CD4-positive, CD25-positive, alpha-beta regulatory T cell (primary cell): ENCODE measurements at regions not wholly inside any gene's neighbourhood (a gene's known extent, or its start where the extent isn't known, plus 50 kb on each side); places are given as distances from the start of the nearest gene placed in this dataset.
"Not testable (repeated sequence)": the region's sequence is repeated elsewhere in the genome, so short reads cannot be mapped to it uniquely, and the experiment has no call there.

ENCODE experiments used
- ATAC-seq, 2 donors: fragments of 150-1000 bp; cut with Tn5 transposase; one replicate each; pipeline ENCODE4 v1.10.0; 2021; ENCODE audit warnings: low read depth in 2 of 2, moderate number of reproducible peaks in 2 of 2, moderate library complexity in 1 of 2
- DNase-seq, 3 donors: peaks; one replicate each; pipeline versions ENCODE4 v3.0.0 to v3.0.0-alpha.2; 2012 to 2022; ENCODE audit warnings: mixed read lengths in 1 of 3
- H3K27ac ChIP-seq: one replicate; pipeline ENCODE4 v1.7.0; 2013; ENCODE audit warnings: mild to moderate bottlenecking, low read length; ENCODE audit not compliant: insufficient read depth, poor library complexity, severe bottlenecking
- H3K27me3 ChIP-seq: one replicate; pipeline ENCODE4 v1.7.0; 2013; ENCODE audit warnings: low read length; ENCODE audit not compliant: control insufficient read depth, insufficient read depth
- H3K36me3 ChIP-seq: one replicate; pipeline ENCODE4 v1.7.0; 2013; ENCODE audit warnings: mild to moderate bottlenecking, low read length, moderate library complexity; ENCODE audit not compliant: control insufficient read depth, insufficient read depth
- H3K4me1 ChIP-seq: 2 replicates; pipeline ENCODE4 v1.7.0; 2013; ENCODE audit warnings: mild to moderate bottlenecking, low read length; ENCODE audit not compliant: insufficient read depth, control insufficient read depth, poor library complexity, severe bottlenecking
- H3K4me3 ChIP-seq: one replicate; pipeline ENCODE4 v1.7.0; 2013; ENCODE audit warnings: low read depth, mild to moderate bottlenecking, low read length, moderate library complexity
- H3K9me3 ChIP-seq, 2 experiments: 1 replicate in 1 of 2; 2 replicates in 1 of 2; pipeline ENCODE4 v1.7.0; 2013; ENCODE audit warnings: low read length in 2 of 2, mild to moderate bottlenecking in 1 of 2, moderate library complexity in 1 of 2; ENCODE audit not compliant: control insufficient read depth in 2 of 2
- H3K27ac Mint-ChIP-seq, 3 donors: one replicate each; pipeline ENCODE4 v1.8.0; 2020 to 2022; ENCODE audit warnings: mild to moderate bottlenecking in 3 of 3, mixed read lengths in 3 of 3, moderate library complexity in 2 of 3
- H3K27me3 Mint-ChIP-seq: one replicate; pipeline ENCODE4 v1.8.0; 2022; ENCODE audit warnings: mild to moderate bottlenecking, mixed read lengths
- H3K36me3 Mint-ChIP-seq: one replicate; pipeline ENCODE4 v1.8.0; 2020; ENCODE audit warnings: mixed read lengths
- H3K4me1 Mint-ChIP-seq, 4 donors: one replicate each; pipeline ENCODE4 v1.8.0; 2020 to 2022; ENCODE audit warnings: mixed read lengths in 4 of 4, mild to moderate bottlenecking in 1 of 4
- H3K4me3 Mint-ChIP-seq, 4 donors: one replicate each; pipeline ENCODE4 v1.8.0; 2020 to 2022; ENCODE audit warnings: mild to moderate bottlenecking in 4 of 4, mixed read lengths in 4 of 4, moderate library complexity in 3 of 4
- H3K9me3 Mint-ChIP-seq, 7 donors: one replicate each; pipeline ENCODE4 v1.8.0; 2020 to 2022; ENCODE audit warnings: mixed read lengths in 7 of 7, mild to moderate bottlenecking in 3 of 7, moderate library complexity in 2 of 7

DNA sequence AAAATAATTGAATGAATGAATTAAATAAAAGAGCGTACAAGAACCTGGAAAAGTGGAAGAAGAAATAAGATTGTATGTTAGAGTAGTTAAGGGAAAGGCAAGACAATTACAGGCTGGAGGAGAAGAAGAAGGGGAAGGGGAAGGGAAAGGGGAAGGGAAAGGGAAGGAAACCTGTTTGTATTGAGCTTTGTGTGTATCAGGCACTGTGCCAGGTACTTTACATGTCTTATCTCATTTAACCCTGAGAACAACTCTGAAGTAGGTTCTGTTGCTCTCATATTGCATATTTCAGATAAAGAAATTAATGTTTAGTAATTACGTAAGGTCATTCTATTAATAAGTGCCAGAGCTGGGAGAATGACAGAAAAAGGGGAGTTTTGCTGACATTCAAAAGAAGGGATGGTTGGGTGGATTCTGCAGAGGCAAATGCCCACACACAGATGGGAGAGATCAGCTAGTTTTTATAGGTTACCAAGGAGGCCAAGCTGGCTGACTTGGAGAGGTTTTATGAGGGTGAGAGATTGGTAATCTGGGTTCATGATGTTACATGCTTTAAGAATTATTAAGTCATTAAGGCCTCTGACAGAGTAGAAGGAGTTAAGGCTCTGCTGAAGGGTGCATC lies 92.3 kb upstream of the LCORL start:
- ATAC-seq (no peak), DNase-seq (no peak)
- H3K36me3 Mint-ChIP-seq, result no peaks in the 10 kb centered on the region
- no peaks in the 10 kb centered on the region for H3K27me3 Mint-ChIP-seq
- H3K9me3 ChIP-seq, result no peaks in the 10 kb centered on the region
- H3K27ac Mint-ChIP-seq, result no peak overlapping the region
- H3K4me1 ChIP-seq, result no peaks in the 10 kb centered on the region
- no peaks in the 10 kb centered on the region for H3K4me1 Mint-ChIP-seq
- H3K9me3 Mint-ChIP-seq, result peaks cover 0 to 1% (median 0%) of the 10 kb centered on the region in 7 donors
- H3K36me3 ChIP-seq, result no peaks in the 10 kb centered on the region
- no peak overlapping the region for H3K27ac ChIP-seq
- H3K27me3 ChIP-seq, result peaks cover 7% of the 10 kb centered on the region
- no peak overlapping the region for H3K4me3 Mint-ChIP-seq
- no peak overlapping the region for H3K4me3 ChIP-seq

- Mint-ChIP-seq H3K36me3 (no peaks in the 10 kb centered on the region), H3K4me3 (no peak overlapping the region), H3K27me3 (no peaks in the 10 kb centered on the region), H3K27ac (no peak overlapping the region), H3K9me3 (peaks cover 0 to under 1% (median 0%) of the 10 kb centered on the region in 7 donors), H3K4me1 (no peaks in the 10 kb centered on the region)
- no peaks in the 10 kb centered on the region for H3K9me3 ChIP-seq
- no peak overlapping the region for H3K4me3 ChIP-seq
- H3K4me1 ChIP-seq, result no peaks in the 10 kb centered on the region
- H3K36me3 ChIP-seq, result no peaks in the 10 kb centered on the region
- DNase-seq (no peak), ATAC-seq (no peak)
- H3K27ac ChIP-seq, result no peak overlapping the region
- H3K27me3 ChIP-seq, result peaks cover 3% of the 10 kb centered on the region
Measured at GRCh38 chr4:18111081-18111480, 89.5 kb upstream of the LCORL start.

GRCh38 chr4:18110099-18110498 lies 88.5 kb upstream of the LCORL start:
- DNase-seq (no peak), ATAC-seq (no peak)
- Histone ChIP-seq H3K36me3 (no peaks in the 10 kb centered on the region), H3K9me3 (no peaks in the 10 kb centered on the region), H3K4me1 (no peaks in the 10 kb centered on the region), H3K27ac (no peak overlapping the region), H3K27me3 (peaks cover 3% of the 10 kb centered on the region), H3K4me3 (no peak overlapping the region)
- Mint-ChIP-seq H3K4me3 (no peak overlapping the region), H3K27me3 (no peaks in the 10 kb centered on the region), H3K36me3 (no peaks in the 10 kb centered on the region), H3K27ac (no peak overlapping the region), H3K9me3 (peaks cover 0 to 3% (median 0%) of the 10 kb centered on the region in 7 donors), H3K4me1 (no peaks in the 10 kb centered on the region)

DNA sequence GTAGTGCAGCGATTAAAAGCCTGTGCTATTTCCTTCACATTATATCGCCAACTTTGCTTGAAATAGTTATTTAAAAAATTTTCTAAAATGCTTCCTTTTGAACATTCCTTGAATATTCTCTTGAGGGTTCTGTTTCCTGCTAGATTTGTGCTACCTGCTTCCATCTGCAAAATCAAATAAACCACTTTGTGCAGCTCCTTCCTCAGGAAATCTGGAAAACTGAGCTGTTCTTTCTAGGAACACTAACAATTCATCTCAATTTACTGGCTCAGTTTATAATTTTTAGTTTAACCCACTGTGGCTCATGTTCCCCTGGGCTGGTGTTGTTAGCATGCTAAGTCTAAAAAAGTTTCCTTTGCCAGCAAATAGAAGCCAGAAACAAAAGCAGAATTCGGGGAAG lies 88.1 kb upstream of the LCORL start:
- peaks cover 3% of the 10 kb centered on the region for H3K27me3 ChIP-seq
- Mint-ChIP-seq H3K27me3 (no peaks in the 10 kb centered on the region), H3K27ac (no peak overlapping the region), H3K36me3 (no peaks in the 10 kb centered on the region), H3K4me1 (no peaks in the 10 kb centered on the region), H3K4me3 (no peak overlapping the region), H3K9me3 (peaks cover 0 to 3% (median 0%) of the 10 kb centered on the region in 7 donors)
- no peak overlapping the region for H3K27ac ChIP-seq
- H3K4me3 ChIP-seq, result no peak overlapping the region
- no peaks in the 10 kb centered on the region for H3K4me1 ChIP-seq
- H3K36me3 ChIP-seq, result no peaks in the 10 kb centered on the region
- ATAC-seq (no peak), DNase-seq (no peak)
- no peaks in the 10 kb centered on the region for H3K9me3 ChIP-seq

DNA sequence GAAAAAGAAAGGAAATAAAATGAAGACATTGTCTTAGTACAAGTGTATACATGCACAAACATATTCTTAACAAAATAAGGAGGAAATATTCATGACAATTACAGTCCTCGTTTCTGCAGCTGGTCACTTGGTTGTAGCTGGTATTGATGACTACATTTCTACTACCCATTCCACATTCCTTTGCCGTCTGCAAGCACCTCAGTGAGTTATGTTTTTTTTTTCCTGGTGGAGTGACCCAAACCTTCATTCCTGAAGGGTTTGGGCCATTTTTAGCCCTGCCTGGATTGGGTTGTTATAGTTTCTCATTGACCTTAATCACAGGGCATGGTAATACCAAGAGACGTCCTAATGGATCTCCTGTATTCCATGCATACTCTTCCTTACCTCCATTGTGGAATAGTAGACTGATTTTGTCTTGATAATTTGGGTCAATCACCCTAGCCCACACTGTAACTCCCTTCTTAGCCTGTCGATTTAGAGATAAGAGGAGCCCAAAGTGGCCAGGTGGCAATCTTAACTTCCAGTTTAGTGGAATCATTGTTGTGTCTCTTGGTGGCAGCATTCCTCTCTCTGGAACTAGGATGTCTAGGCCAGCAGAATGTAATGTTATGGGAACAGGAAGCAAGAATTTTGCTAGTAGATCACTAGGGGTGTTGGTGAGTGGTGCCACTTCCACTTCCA lies 86.4 kb upstream of the LCORL start:
- H3K4me3 Mint-ChIP-seq, H3K36me3 ChIP-seq, DNase-seq, H3K4me1 ChIP-seq, H3K9me3 Mint-ChIP-seq, H3K36me3 Mint-ChIP-seq, H3K27ac ChIP-seq, H3K4me1 Mint-ChIP-seq, H3K27me3 Mint-ChIP-seq, H3K27ac Mint-ChIP-seq, ATAC-seq, H3K9me3 ChIP-seq, H3K27me3 ChIP-seq, H3K4me3 ChIP-seq: not testable (repeated sequence)

- H3K9me3 Mint-ChIP-seq, result peaks cover 0 to 5% (median 0%) of the 10 kb centered on the region in 7 donors
- Histone ChIP-seq H3K4me1 (no peaks in the 10 kb centered on the region), H3K9me3 (no peaks in the 10 kb centered on the region), H3K4me3 (no peak overlapping the region), H3K27me3 (no peaks in the 10 kb centered on the region), H3K36me3 (no peaks in the 10 kb centered on the region), H3K27ac (no peak overlapping the region)
- H3K27me3 Mint-ChIP-seq, result no peaks in the 10 kb centered on the region
- H3K4me1 Mint-ChIP-seq, result no peaks in the 10 kb centered on the region
- no peak overlapping the region for H3K4me3 Mint-ChIP-seq
- no peaks in the 10 kb centered on the region for H3K36me3 Mint-ChIP-seq
- H3K27ac Mint-ChIP-seq, result no peak overlapping the region
- DNase-seq, result no peak
- no peak for ATAC-seq
Measured at GRCh38 chr4:18106620-18107019, 85.1 kb upstream of the LCORL start.

GRCh38 chr4:18105030-18106011 lies 83.8 kb upstream of the LCORL start:
- Histone ChIP-seq H3K4me3 (no peak overlapping the region), H3K27ac (no peak overlapping the region), H3K9me3 (no peaks in the 10 kb centered on the region), H3K36me3 (no peaks in the 10 kb centered on the region), H3K4me1 (no peaks in the 10 kb centered on the region), H3K27me3 (no peaks in the 10 kb centered on the region)
- no peak overlapping the region for H3K27ac Mint-ChIP-seq
- no peak for ATAC-seq
- H3K36me3 Mint-ChIP-seq, result no peaks in the 10 kb centered on the region
- H3K9me3 Mint-ChIP-seq, result peaks cover 0 to 5% (median 0%) of the 10 kb centered on the region in 7 donors
- peaks cover 4% of the 10 kb centered on the region for H3K27me3 Mint-ChIP-seq
- H3K4me1 Mint-ChIP-seq, result no peaks in the 10 kb centered on the region
- no peak for DNase-seq
- H3K4me3 Mint-ChIP-seq, result no peak overlapping the region
